Stimulated activated naive CD8-positive, alpha-beta T cell treated with anti-CD3 and anti-CD28 coated beads, Interleukin-15, Interleukin-2, amounts not matched to agents 100 ng/mL and 50 ng/mL, for 24 hours (primary cell): ENCODE measurements at regions not wholly inside any gene's neighbourhood (a gene's known extent, or its start where the extent isn't known, plus 50 kb on each side); places are given as distances from the start of the nearest gene placed in this dataset.

Source experiments
- H3K27ac Mint-ChIP-seq: one replicate; pipeline ENCODE4 v1.8.0; 2021; ENCODE audit warnings: mild to moderate bottlenecking, mixed read lengths
- H3K27me3 Mint-ChIP-seq: one replicate; pipeline ENCODE4 v1.8.0; 2021; ENCODE audit warnings: mixed read lengths
- H3K36me3 Mint-ChIP-seq: one replicate; pipeline ENCODE4 v1.8.0; 2021; ENCODE audit warnings: low read depth, mixed read lengths
- H3K4me1 Mint-ChIP-seq: one replicate; pipeline ENCODE4 v1.8.0; 2021; ENCODE audit warnings: low read depth, mixed read lengths
- H3K4me3 Mint-ChIP-seq: one replicate; pipeline ENCODE4 v1.8.0; 2021; ENCODE audit warnings: mild to moderate bottlenecking, mixed read lengths
- H3K9me3 Mint-ChIP-seq: one replicate; pipeline ENCODE4 v1.8.0; 2021; ENCODE audit warnings: mixed read lengths

DNA sequence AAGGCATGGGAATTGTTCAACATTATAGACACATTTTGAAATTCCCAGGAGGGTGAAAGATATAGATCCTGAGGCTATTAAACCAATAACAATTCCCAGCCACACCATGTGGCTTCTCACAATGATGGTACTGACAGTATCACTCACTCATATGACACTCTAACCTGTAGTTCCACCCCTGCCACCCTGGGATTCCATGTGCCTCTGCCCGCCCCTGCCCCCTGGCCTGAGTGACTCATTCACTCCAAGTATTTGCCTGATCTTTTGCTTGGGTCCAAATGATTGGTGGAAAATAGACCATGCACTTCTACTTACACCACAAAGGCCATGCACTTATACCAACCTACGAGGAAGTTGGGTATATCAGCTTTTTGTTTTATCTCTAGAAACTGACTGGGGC is 305.2 kb upstream of the DAB2 start:
- Mint-ChIP-seq H3K4me3 (no peak overlapping the region), H3K4me1 (no peaks in the 10 kb centered on the region), H3K36me3 (no peaks in the 10 kb centered on the region), H3K27ac (no peak overlapping the region), H3K27me3 (peaks cover 7% of the 10 kb centered on the region), H3K9me3 (no peaks in the 10 kb centered on the region)

GRCh38 chr5:39726467-39726866 is 301.7 kb upstream of the DAB2 start:
- Mint-ChIP-seq H3K27ac (no peak overlapping the region), H3K4me1 (no peaks in the 10 kb centered on the region), H3K4me3 (no peak overlapping the region), H3K27me3 (no peaks in the 10 kb centered on the region), H3K9me3 (no peaks in the 10 kb centered on the region), H3K36me3 (no peaks in the 10 kb centered on the region)

- Mint-ChIP-seq H3K27ac (no peak overlapping the region), H3K9me3 (no peaks in the 10 kb centered on the region), H3K36me3 (no peaks in the 10 kb centered on the region), H3K27me3 (no peaks in the 10 kb centered on the region), H3K4me1 (no peaks in the 10 kb centered on the region), H3K4me3 (no peak overlapping the region)
Measured at GRCh38 chr5:39721394-39721793, 296.6 kb upstream of the DAB2 start.

DNA sequence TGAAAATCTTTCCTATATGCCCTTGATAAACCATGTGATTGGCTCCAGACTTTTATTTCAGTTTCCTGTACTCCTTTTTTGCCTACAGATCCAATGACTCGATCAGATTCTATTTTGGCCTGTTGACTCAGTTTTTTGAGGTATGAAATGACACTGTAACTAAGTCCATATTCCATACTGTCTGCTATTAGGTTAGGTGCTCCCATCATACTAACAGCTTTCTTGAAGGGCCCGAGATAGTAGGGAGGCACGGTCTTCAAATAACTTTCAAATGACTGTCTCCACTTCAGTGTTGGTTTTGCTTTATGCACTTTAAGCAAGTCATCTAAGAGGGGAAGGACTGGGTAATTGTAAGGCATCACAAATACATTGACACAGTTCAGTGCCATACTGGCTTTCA is 295.4 kb upstream of the DAB2 start:
- Mint-ChIP-seq H3K27me3 (no peaks in the 10 kb centered on the region), H3K4me3 (no peak overlapping the region), H3K4me1 (no peaks in the 10 kb centered on the region), H3K36me3 (no peaks in the 10 kb centered on the region), H3K9me3 (no peaks in the 10 kb centered on the region), H3K27ac (no peak overlapping the region)

DNA sequence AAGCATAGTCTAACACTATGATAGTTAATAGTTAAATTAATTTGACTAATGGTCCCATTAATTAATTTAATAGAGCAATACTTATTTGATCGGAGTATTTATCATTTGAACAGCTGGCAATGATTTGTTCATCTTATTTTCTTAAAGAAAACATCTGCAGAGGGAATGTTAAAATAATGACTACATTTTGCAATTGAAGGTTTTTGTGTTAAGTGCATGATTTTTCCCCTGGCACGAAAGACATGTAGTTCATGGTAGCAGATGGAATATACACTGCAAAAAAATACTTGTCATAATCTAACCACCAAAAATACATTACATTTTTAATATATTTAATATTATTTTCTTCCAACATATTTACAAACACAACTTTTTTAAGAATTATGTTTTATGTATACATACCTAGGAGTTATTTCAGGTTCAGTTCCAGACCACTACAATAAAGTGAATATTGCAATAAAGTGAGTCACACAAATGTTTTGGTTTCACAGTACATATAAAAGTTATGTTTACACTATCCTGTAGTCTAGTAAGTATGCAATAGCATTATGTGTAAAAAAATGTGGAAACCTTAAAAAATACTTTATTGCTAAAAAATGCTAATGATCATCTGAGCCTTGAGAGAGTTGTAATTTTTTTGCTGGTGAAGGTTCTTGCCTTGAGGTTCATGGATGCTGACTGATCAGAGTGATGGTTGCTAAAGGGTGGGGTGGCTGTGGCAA is 292.6 kb upstream of the DAB2 start:
- H3K27ac Mint-ChIP-seq, result no peak overlapping the region
- no peak overlapping the region for H3K4me3 Mint-ChIP-seq

DNA sequence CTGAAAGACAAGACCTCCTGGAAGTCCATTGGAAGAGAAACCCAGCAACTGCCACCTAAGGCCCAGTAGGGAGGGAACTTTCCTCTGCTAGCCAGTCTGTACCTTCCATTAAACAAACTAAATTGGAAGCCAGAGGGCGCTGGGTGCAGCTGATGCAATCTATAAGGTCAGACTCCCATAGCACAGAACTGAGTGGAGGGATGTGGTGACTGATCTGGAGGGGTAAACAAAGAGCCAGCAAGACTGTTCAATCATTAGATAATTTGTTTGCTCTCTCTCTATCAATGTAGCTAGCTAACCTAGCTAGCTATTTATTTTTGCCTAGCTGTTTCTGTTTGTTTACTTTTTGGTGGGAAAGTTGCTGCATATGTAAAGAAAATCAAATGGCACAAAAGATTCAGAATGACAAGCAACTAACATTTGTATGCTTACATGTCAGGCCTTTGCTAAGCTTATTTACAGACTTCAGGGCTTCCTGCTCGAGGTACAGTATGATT is 291.8 kb upstream of the DAB2 start:
- Mint-ChIP-seq H3K4me1 (no peaks in the 10 kb centered on the region), H3K36me3 (no peaks in the 10 kb centered on the region), H3K27ac (no peak overlapping the region), H3K9me3 (no peaks in the 10 kb centered on the region), H3K27me3 (no peaks in the 10 kb centered on the region), H3K4me3 (no peak overlapping the region)

More for the DNA sequence above, 292.6 kb upstream of the DAB2 start:
- no peaks in the 10 kb centered on the region for H3K27me3 Mint-ChIP-seq
- H3K9me3 Mint-ChIP-seq, result no peaks in the 10 kb centered on the region
- H3K36me3 Mint-ChIP-seq, result no peaks in the 10 kb centered on the region
- H3K4me1 Mint-ChIP-seq, result no peaks in the 10 kb centered on the region

- Mint-ChIP-seq H3K36me3 (no peaks in the 10 kb centered on the region), H3K9me3 (no peaks in the 10 kb centered on the region), H3K4me1 (no peaks in the 10 kb centered on the region), H3K27me3 (no peaks in the 10 kb centered on the region), H3K4me3 (no peak overlapping the region), H3K27ac (no peak overlapping the region)
Measured at GRCh38 chr5:39714036-39714698, 289.4 kb upstream of the DAB2 start.

- Mint-ChIP-seq H3K9me3 (no peaks in the 10 kb centered on the region), H3K27ac (no peak overlapping the region), H3K4me1 (no peaks in the 10 kb centered on the region), H3K27me3 (no peaks in the 10 kb centered on the region), H3K4me3 (no peak overlapping the region), H3K36me3 (no peaks in the 10 kb centered on the region)
Measured at GRCh38 chr5:39713250-39713916, 288.6 kb upstream of the DAB2 start.

GRCh38 chr5:39712316-39713249 is 287.8 kb upstream of the DAB2 start:
- Mint-ChIP-seq H3K4me3 (no peak overlapping the region), H3K27ac (no peak overlapping the region)

GRCh38 chr5:39711821-39712220 is 287.0 kb upstream of the DAB2 start:
- no peaks in the 10 kb centered on the region for H3K36me3 Mint-ChIP-seq
- H3K27ac Mint-ChIP-seq, result no peak overlapping the region
- no peaks in the 10 kb centered on the region for H3K9me3 Mint-ChIP-seq
- H3K4me1 Mint-ChIP-seq, result no peaks in the 10 kb centered on the region
- no peak overlapping the region for H3K4me3 Mint-ChIP-seq
- H3K27me3 Mint-ChIP-seq, result peaks cover 4% of the 10 kb centered on the region

More at GRCh38 chr5:39712316-39713249, 287.8 kb upstream of the DAB2 start:
- no peaks in the 10 kb centered on the region for H3K36me3 Mint-ChIP-seq
- H3K27me3 Mint-ChIP-seq, result peaks cover 3% of the 10 kb centered on the region
- H3K9me3 Mint-ChIP-seq, result no peaks in the 10 kb centered on the region
- no peaks in the 10 kb centered on the region for H3K4me1 Mint-ChIP-seq

- Mint-ChIP-seq H3K4me3 (no peak overlapping the region), H3K4me1 (no peaks in the 10 kb centered on the region)
Measured at GRCh38 chr5:39709032-39709431, 284.3 kb upstream of the DAB2 start.

GRCh38 chr5:39702928-39703327 is 278.1 kb upstream of the DAB2 start:
- no peak overlapping the region for H3K27ac Mint-ChIP-seq
- H3K4me1 Mint-ChIP-seq, result no peaks in the 10 kb centered on the region
- H3K9me3 Mint-ChIP-seq, result no peaks in the 10 kb centered on the region
- H3K4me3 Mint-ChIP-seq, result no peak overlapping the region
- no peaks in the 10 kb centered on the region for H3K36me3 Mint-ChIP-seq
- H3K27me3 Mint-ChIP-seq, result peaks cover 8% of the 10 kb centered on the region

More at GRCh38 chr5:39709032-39709431, 284.3 kb upstream of the DAB2 start:
- Mint-ChIP-seq H3K27ac (no peak overlapping the region), H3K27me3 (peaks cover 8% of the 10 kb centered on the region), H3K9me3 (no peaks in the 10 kb centered on the region), H3K36me3 (no peaks in the 10 kb centered on the region)

GRCh38 chr5:39700523-39700922 is 275.7 kb upstream of the DAB2 start:
- H3K4me1 Mint-ChIP-seq, result no peaks in the 10 kb centered on the region

DNA sequence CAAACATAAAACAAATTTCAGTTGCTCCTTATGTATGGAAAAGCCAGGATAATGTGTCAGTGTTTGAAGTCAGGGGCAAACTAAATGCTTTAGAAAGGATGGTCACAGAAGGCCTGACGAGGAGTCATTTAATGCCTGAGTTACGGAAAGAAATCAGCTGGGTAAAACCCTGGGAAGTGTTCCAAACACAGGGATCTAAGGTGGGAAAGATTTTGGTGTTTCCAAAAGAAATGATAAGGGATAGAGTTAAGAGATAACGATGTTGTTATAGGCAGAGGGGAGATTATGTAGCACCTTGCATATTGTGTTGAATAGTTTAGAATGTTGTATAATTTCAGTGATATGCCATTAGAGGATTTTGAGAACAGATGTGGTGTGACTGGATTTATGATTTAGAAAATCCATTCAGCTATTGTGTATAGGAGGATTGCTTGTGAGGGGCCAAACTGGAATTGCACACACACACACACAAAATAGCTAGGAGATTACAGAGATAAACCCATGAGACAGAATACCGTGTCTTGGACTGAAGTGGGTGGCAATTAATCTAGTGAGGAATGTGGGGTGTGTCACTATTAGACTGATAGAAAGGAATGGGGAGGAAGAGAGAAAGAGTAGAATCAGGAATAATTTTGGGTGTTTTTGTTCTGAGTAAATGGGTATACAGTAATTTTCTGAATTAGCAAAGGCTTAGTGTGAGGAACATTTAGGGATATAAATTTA is 274.2 kb upstream of the DAB2 start:
- H3K9me3 Mint-ChIP-seq, result no peaks in the 10 kb centered on the region
- H3K4me1 Mint-ChIP-seq, result no peaks in the 10 kb centered on the region
- H3K4me3 Mint-ChIP-seq, result no peak overlapping the region
- peaks cover 6% of the 10 kb centered on the region for H3K27me3 Mint-ChIP-seq
- H3K27ac Mint-ChIP-seq, result no peak overlapping the region
- no peaks in the 10 kb centered on the region for H3K36me3 Mint-ChIP-seq

More at GRCh38 chr5:39700523-39700922, 275.7 kb upstream of the DAB2 start:
- Mint-ChIP-seq H3K4me3 (no peak overlapping the region), H3K27ac (no peak overlapping the region), H3K27me3 (peaks cover 4% of the 10 kb centered on the region), H3K9me3 (no peaks in the 10 kb centered on the region), H3K36me3 (no peaks in the 10 kb centered on the region)
